HAP-1 (cell line): ENCODE measurements at regions not wholly inside any gene's neighbourhood (a gene's known extent, or its start where the extent isn't known, plus 50 kb on each side); places are given as distances from the start of the nearest gene placed in this dataset.

ENCODE experiments used
- DNase-seq, 2 experiments: peaks; one replicate each; pipeline ENCODE4 v3.0.0-alpha.2; 2016 to 2020; ENCODE audit warnings: low spot score in 2 of 2
- H3K27me3 ChIP-seq: fragments of 250-450 bp; sonication (Bioruptor Pico); 2 replicates; pipeline ENCODE4 v1.5.1; 2020; ENCODE audit warnings: low read depth, mild to moderate bottlenecking, moderate library complexity
- H3K36me3 ChIP-seq: fragments of 250-450 bp; sonication (Bioruptor Pico); replicated peaks from 2 replicates; pipeline ENCODE4 v1.5.1; 2020; ENCODE audit warnings: mild to moderate bottlenecking
- H3K4me1 ChIP-seq: fragments of 250-450 bp; sonication (Bioruptor Pico); 2 replicates; pipeline ENCODE4 v1.5.1; 2020; ENCODE audit warnings: mild to moderate bottlenecking
- H3K4me3 ChIP-seq: fragments of 250-450 bp; sonication (Bioruptor Pico); 2 replicates; pipeline ENCODE4 v1.5.1; 2020; ENCODE audit warnings: mild to moderate bottlenecking, moderate library complexity
- H3K9me3 ChIP-seq: fragments of 250-450 bp; sonication (Bioruptor Pico); 2 replicates; pipeline ENCODE4 v1.5.1; 2020; ENCODE audit warnings: mild to moderate bottlenecking, moderate library complexity
- in situ Hi-C: fragments of 300-500 bp; cut with MboI; formaldehyde crosslinking; loops from 3 replicates; pipeline ENCODE4 v1.14.3; 2020; ENCODE audit warnings: low sequenced_read_pairs, inconsistent platforms, mixed read lengths

DNA sequence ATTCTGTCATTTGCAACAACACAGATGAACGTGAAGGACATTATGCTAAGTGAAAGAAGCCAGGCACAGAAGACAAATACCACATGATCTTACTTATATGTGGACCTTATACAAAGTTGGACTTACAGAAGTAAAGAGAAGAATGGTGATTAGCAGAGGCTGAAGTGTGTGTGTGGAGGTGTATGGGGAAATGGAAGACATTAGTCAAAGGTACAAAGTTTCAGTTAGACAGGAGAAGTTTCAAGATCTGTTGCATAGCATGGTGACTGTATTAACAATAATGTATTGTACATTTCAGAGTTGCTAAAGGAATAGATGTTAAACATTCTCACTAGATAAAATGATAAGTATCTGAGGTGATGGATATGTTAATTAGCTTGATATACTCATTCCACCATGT lies 124.4 kb upstream of the ADRA1D start:
- in situ Hi-C loops, result no loop called here
- H3K4me3 ChIP-seq, result no peak overlapping the region
- no peaks in the 10 kb centered on the region for H3K9me3 ChIP-seq
- no peaks in the 10 kb centered on the region for H3K36me3 ChIP-seq
- no peaks in the 10 kb centered on the region for H3K4me1 ChIP-seq
- DNase-seq, result no peak
- no peaks in the 10 kb centered on the region for H3K27me3 ChIP-seq

- Histone ChIP-seq H3K27me3 (no peaks in the 10 kb centered on the region), H3K4me1 (no peaks in the 10 kb centered on the region), H3K36me3 (no peaks in the 10 kb centered on the region), H3K9me3 (no peaks in the 10 kb centered on the region), H3K4me3 (no peak overlapping the region)
- DNase-seq, result no peak
- in situ Hi-C loops, result no loop called here
Observed at GRCh38 chr20:4371623-4372251, 122.7 kb upstream of the ADRA1D start.

- Histone ChIP-seq H3K4me1 (no peaks in the 10 kb centered on the region), H3K9me3 (no peaks in the 10 kb centered on the region), H3K36me3 (no peaks in the 10 kb centered on the region), H3K27me3 (no peaks in the 10 kb centered on the region), H3K4me3 (no peak overlapping the region)
- no peak for DNase-seq
- in situ Hi-C loops, result no loop called here
Observed at GRCh38 chr20:4370851-4371250, 121.8 kb upstream of the ADRA1D start.

DNA sequence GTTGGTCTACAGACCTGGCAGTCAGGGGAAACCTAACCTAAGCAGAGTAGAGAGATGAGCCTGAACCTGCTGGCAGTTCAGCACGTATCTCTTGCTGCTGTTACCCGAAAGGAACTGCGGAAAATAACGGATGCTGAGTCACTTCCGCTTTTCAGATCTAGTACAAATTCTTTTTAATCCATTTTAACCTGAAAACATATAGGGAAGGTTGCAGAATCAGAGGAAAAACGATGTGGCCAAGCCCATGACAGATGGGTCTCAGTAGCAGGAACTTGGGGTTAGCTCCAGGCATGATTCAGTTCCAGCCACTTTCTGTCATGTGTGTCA lies 120.7 kb upstream of the ADRA1D start:
- in situ Hi-C loops, result no loop called here
- no peak for DNase-seq
- H3K27me3 ChIP-seq, result no peaks in the 10 kb centered on the region

DNA sequence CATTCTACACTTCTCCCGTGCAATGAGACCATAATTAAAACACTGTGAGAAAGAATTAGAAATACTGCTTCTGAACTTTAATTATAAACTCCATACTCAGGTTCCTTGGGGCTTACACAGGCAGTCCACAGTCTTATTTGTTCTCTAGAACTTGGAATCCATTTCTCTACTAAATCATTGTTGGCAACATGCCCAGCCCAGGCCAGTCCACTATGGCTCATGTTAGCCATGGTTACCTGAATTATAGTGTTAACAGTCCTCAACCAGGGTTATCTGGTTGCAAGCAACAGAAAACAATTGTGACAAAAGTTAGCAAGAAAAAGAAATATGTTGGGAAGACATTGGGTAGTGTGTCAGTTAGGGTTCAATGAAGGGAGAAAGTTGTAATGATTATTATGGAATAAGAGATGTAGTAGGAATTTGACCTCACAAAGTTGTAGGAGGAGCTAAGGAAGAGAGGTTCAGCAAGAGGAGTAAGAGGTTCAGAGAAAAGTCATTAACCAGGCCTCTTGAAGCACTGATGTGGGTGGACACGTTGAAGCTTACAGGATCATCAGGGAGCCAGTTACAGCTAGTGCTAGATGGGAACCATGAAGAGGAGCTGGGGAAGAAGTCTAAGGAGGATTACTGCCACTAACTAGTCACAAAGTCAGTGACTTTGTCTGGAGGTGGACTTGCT lies 120.2 kb upstream of the ADRA1D start:
- Histone ChIP-seq H3K36me3 (no peaks in the 10 kb centered on the region), H3K4me1 (no peaks in the 10 kb centered on the region), H3K4me3 (no peak overlapping the region), H3K9me3 (no peaks in the 10 kb centered on the region), H3K27me3 (no peaks in the 10 kb centered on the region)
- in situ Hi-C loops, result no loop called here
- no peak for DNase-seq

More for the DNA sequence above, 120.7 kb upstream of the ADRA1D start:
- Histone ChIP-seq H3K4me1 (no peaks in the 10 kb centered on the region), H3K36me3 (no peaks in the 10 kb centered on the region), H3K9me3 (no peaks in the 10 kb centered on the region), H3K4me3 (no peak overlapping the region)

GRCh38 chr20:4366076-4366475 lies 117.0 kb upstream of the ADRA1D start:
- Histone ChIP-seq H3K4me3 (no peak overlapping the region), H3K27me3 (no peaks in the 10 kb centered on the region), H3K4me1 (no peaks in the 10 kb centered on the region), H3K36me3 (no peaks in the 10 kb centered on the region), H3K9me3 (no peaks in the 10 kb centered on the region)
- in situ Hi-C loops, result no loop called here
- no peak for DNase-seq

DNA sequence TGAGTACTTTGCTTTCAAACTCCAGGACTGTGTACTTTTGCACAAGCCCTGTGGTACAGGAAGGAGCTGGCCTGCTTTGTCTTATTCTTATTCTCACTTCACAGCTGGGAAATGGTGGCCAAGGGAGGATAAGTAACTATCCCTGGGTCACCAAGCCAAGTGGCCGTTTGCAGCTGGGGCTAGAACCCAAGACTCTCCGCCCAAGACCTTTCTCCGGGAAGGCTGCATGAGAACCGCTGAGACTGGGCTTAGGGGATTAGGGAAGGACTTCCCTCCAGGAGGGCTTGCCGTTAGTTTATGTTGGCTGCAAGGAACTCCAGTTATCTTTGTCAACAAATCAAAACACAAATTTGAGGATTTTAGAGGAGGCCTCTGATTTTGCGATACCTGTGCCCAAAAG lies 109.5 kb upstream of the ADRA1D start:
- H3K4me3 ChIP-seq, result no peak overlapping the region
- no peaks in the 10 kb centered on the region for H3K9me3 ChIP-seq
- H3K36me3 ChIP-seq, result no peaks in the 10 kb centered on the region
- no peaks in the 10 kb centered on the region for H3K4me1 ChIP-seq
- in situ Hi-C loops, result no loop called here
- no peaks in the 10 kb centered on the region for H3K27me3 ChIP-seq
- DNase-seq, result no peak

- in situ Hi-C loops, result no loop called here
- no peak for DNase-seq
- H3K4me3 ChIP-seq, result no peak overlapping the region
- H3K9me3 ChIP-seq, result no peaks in the 10 kb centered on the region
- no peaks in the 10 kb centered on the region for H3K36me3 ChIP-seq
- H3K4me1 ChIP-seq, result no peaks in the 10 kb centered on the region
- no peaks in the 10 kb centered on the region for H3K27me3 ChIP-seq
Observed at GRCh38 chr20:4352348-4352747, 103.3 kb upstream of the ADRA1D start.

DNA sequence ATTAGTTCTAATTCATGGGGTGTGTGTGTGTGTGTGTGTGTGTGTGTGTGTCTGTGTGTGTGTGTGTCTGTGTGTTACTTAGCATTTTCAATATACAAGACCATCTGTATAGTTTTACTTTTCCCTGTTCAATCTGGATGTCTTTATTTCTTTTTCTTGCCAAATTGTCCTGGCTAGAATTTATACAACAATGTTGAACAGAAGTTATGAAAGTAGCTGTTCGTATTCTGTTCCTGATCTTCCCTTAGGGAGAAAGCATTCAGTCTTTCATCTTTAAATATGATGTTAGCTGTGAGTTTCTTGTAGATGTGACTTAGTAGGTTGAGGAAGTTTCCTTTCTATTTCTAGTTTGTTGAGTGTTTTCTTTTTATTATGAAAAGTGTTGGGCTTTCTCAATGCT lies 101.0 kb upstream of the ADRA1D start:
- Histone ChIP-seq H3K4me3 (no peak overlapping the region), H3K9me3 (no peaks in the 10 kb centered on the region), H3K36me3 (no peaks in the 10 kb centered on the region), H3K27me3 (no peaks in the 10 kb centered on the region), H3K4me1 (no peaks in the 10 kb centered on the region)
- in situ Hi-C loops, result no loop called here
- no peak for DNase-seq

DNA sequence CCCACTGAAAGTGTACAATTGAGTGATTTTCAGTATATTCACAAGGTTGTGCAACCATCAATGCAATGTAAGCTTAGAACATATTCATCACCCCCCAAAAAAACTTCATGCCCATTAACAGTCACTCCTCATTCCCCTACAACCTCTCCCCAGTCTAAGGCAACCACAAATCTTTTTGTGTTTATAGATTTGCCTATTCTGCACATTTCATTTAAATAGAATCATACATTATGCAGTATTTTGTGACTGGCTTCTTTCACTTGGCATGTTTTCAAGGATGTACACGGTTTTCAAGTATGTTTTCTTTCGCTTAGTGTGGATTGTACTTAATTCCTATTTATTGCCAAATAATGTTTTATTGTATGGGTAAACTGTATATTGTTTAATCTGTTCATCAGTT lies 95.6 kb upstream of the ADRA1D start:
- Histone ChIP-seq H3K27me3 (peaks cover 3% of the 10 kb centered on the region; the same call in 1 of the 2 replicates), H3K4me1 (no peaks in the 10 kb centered on the region), H3K36me3 (no peaks in the 10 kb centered on the region), H3K9me3 (no peaks in the 10 kb centered on the region), H3K4me3 (no peak overlapping the region)
- in situ Hi-C loops, result no loop called here
- DNase-seq, result no peak

GRCh38 chr20:4342609-4343008 lies 93.5 kb upstream of the ADRA1D start:
- H3K4me3 ChIP-seq, result no peak overlapping the region
- H3K27me3 ChIP-seq, result peaks cover 3% of the 10 kb centered on the region; the same call in 1 of the 2 replicates
- no peaks in the 10 kb centered on the region for H3K36me3 ChIP-seq
- H3K9me3 ChIP-seq, result no peaks in the 10 kb centered on the region
- no peaks in the 10 kb centered on the region for H3K4me1 ChIP-seq
- in situ Hi-C loops, result no loop called here
- DNase-seq, result no peak

DNA sequence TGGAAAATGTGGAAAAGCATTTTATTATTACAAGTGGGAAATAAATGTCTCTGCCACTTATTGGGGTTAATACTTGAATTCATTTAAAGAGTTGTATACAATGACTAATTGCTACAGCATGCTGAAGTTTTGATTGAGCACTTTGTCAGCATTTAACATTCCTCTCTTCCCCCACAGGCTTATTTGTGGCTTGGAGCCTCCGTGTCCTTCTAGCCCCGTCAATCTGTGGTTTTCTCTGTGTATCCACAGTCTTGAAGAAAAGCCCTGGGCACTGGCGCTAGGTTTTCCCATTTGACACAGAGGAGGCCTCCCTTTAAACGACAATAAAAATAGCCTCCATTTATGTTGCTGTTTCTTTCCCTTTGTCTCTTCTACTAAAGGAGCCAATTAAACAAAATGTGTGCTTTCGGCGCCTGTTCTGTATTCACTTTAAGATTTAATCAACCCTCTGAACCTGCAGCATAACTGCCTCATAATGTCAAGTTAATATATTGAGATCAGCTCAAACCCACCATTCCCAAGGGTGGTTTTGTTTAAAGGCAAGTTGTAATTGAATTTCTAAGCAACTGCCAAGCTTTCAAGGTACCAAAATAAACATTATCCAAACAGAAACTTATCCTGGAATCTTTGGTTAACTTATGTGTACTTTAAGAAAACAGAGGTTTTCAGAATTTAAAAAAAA lies 92.9 kb upstream of the ADRA1D start:
- Histone ChIP-seq H3K36me3 (no peaks in the 10 kb centered on the region), H3K4me1 (no peaks in the 10 kb centered on the region), H3K9me3 (no peaks in the 10 kb centered on the region), H3K27me3 (peaks cover 3% of the 10 kb centered on the region; the same call in 1 of the 2 replicates), H3K4me3 (no peak overlapping the region)
- peak in 1 of 2 experiments; percentile 10 for DNase-seq
- in situ Hi-C loops, result no loop called here

DNA sequence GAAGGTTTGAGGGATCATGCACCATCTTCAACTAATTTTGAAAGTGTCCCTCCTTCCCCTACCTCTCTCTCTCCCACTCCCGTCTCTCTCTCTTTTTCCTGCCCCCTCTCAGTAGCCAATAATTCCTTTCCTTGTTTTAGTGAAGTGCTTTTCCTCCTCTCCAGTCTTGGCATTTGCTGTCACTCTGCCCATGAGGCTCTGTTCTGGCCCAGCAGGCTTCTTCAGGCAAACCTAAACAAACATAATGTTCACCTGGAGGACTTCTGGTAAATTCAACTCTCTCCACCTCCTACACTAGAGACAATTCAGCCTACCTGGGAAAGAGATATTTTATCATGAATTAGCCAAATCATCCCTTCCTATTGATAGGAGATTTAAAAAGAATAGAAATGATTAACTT lies 86.6 kb upstream of the ADRA1D start:
- Histone ChIP-seq H3K4me1 (no peaks in the 10 kb centered on the region), H3K36me3 (no peaks in the 10 kb centered on the region), H3K4me3 (no peak overlapping the region), H3K9me3 (no peaks in the 10 kb centered on the region), H3K27me3 (peaks cover 3% of the 10 kb centered on the region; the same call in 1 of the 2 replicates)
- no peak for DNase-seq
- in situ Hi-C loops, result no loop called here

DNA sequence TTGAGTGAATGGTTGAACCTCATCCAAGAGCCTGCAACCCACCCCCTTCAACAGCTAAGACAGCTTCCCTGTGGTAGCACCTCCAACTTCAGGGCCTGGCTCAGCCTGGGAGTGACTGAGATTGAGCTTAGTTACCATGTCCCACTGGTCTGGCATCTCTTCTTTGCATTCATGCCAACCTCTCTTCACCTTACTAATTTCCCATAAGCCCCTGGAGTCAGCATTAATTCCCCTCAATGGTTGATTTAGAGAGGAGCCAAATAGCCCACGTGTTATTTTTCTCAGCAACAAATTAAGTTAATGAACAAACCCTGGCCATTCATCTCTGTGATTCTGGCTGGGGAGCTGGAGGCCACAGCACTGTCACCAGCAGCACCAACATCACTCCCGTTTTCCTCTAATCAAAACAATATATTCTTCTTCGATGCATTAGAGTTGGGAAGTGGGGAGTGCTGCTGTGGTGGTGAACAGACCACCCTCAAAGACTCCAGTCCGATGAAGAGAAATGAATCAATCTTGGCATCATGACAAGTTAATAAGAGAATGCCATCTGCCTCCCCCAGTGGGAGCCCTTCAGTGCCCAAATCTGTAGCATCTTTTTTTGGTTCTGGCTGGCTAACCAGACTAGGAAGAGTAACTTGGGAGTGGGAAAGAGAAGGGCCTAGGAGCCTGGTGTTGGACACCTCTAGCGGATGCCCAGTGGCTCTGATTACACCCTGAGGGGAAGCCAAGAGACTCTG lies 83.2 kb upstream of the ADRA1D start:
- Histone ChIP-seq H3K4me1 (no peaks in the 10 kb centered on the region), H3K36me3 (no peaks in the 10 kb centered on the region), H3K4me3 (no peak overlapping the region), H3K9me3 (no peaks in the 10 kb centered on the region), H3K27me3 (no peaks in the 10 kb centered on the region)
- in situ Hi-C loops, result no loop called here
- no peak for DNase-seq
